Ishikawa (cell line): ENCODE measurements at regions not wholly inside any gene's neighbourhood (a gene's known extent, or its start where the extent isn't known, plus 50 kb on each side); places are given as distances from the start of the nearest gene placed in this dataset.

Source experiments
- CEBPB ChIP-seq: IDR thresholded peaks from 2 replicates; pipeline ENCODE4 v1.6.1; 2012
- CREB1 ChIP-seq: IDR thresholded peaks from 2 replicates; pipeline ENCODE4 v1.6.1; 2012; ENCODE audit warnings: low read depth
- EGR1 ChIP-seq: IDR thresholded peaks from 2 replicates; pipeline ENCODE4 v1.6.1; 2012
- EP300 ChIP-seq: IDR thresholded peaks from 2 replicates; pipeline ENCODE4 v1.6.1; 2012; ENCODE audit warnings: borderline replicate concordance
- FOXM1 ChIP-seq: IDR thresholded peaks from 2 replicates; pipeline ENCODE4 v1.6.1; 2012; ENCODE audit warnings: low read depth, borderline replicate concordance
- NFIC ChIP-seq: IDR thresholded peaks from 2 replicates; pipeline ENCODE4 v1.6.1; 2012
- RAD21 ChIP-seq: IDR thresholded peaks from 2 replicates; pipeline ENCODE4 v1.6.1; 2012; ENCODE audit warnings: low read depth
- TAF1 ChIP-seq: IDR thresholded peaks from 2 replicates; pipeline ENCODE4 v1.6.1; 2012; ENCODE audit warnings: low read depth, mild to moderate bottlenecking
- TCF12 ChIP-seq: IDR thresholded peaks from 2 replicates; pipeline ENCODE4 v1.6.1; 2012; ENCODE audit warnings: low read depth
- TEAD4 ChIP-seq: IDR thresholded peaks from 2 replicates; pipeline ENCODE4 v1.6.1; 2012
- YY1 ChIP-seq: IDR thresholded peaks from 2 replicates; pipeline ENCODE4 v1.6.1; 2012; ENCODE audit warnings: low read depth
- ZBTB7A ChIP-seq: IDR thresholded peaks from 2 replicates; pipeline ENCODE4 v1.6.1; 2012; ENCODE audit warnings: low read depth
- TF ChIP-seq, protein P1 (sequence below): IDR thresholded peaks from 2 replicates; pipeline ENCODE4 v1.6.1; 2012
- TF ChIP-seq, protein P2 (sequence below): IDR thresholded peaks from 2 replicates; pipeline ENCODE4 v1.6.1; 2012; ENCODE audit warnings: low read depth, mild to moderate bottlenecking
- TF ChIP-seq, protein P3 (sequence below): IDR thresholded peaks from 2 replicates; pipeline ENCODE4 v1.6.1; 2012

DNA sequence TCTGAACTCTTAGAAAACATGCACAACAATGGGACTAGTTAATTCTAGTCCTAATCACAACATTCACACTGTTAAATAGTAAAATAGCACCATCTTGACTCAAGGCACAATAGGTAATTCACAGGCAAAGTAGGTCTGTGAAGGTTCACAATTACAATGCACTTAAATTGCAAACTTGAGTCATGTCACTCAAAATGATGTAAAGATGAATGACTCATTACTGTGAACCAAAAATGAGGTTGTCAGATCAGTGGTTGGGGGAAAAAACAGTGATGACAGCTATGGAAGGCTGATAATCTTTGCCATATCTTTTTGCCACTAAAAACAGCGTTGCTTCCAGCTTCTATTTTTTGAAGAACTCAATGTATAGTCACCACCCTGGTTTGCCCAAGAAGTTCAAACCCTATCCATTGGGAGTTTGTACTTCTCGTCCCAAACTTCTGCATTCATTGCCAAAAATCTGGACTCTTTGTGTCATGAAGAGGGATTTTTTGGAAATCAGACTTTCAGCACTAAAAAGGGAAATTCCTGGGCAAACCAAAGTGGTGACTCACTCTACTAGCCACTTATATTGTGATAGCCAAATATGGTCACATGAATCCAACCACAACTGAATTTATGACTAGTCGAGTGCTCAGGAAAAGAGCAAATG lies 200.9 kb upstream of the TMTC4 start:
- TF ChIP-seq TAF1 (no peak), ZBTB7A (no peak), YY1 (no peak), RAD21 (no peak), EP300 (no peak), FOXM1 (no peak), CREB1 (no peak)
- TF ChIP-seq, protein P1, sequence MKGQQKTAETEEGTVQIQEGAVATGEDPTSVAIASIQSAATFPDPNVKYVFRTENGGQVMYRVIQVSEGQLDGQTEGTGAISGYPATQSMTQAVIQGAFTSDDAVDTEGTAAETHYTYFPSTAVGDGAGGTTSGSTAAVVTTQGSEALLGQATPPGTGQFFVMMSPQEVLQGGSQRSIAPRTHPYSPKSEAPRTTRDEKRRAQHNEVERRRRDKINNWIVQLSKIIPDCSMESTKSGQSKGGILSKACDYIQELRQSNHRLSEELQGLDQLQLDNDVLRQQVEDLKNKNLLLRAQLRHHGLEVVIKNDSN, result no peak

DNA sequence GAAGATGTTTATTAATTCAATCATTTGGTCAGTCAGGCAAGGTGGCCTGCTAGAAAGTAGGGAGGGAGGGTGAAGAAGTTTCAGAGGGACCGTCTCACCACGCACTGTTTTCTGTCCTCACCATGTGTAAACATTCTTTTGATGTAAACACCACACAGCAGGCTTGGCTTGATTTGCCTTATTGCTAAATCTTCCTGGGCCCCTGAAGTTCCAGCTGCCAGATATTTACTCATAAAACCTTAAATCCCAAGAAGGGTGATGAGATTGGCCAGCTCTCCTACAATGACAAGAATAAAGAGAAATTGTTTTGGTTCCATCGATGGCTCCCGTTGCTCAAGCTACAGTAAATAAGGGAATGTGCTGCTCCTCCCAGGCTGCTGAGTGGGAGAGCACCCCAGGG lies 198.2 kb upstream of the TMTC4 start:
- TF ChIP-seq FOXM1 (no peak), RAD21 (no peak), CREB1 (no peak), EGR1 (no peak), TCF12 (no peak), ZBTB7A (no peak), EP300 (no peak), TAF1 (no peak), CEBPB (no peak), NFIC (no peak), YY1 (no peak)
- TF ChIP-seq, protein P1, result no peak
- TF ChIP-seq, protein P2, sequence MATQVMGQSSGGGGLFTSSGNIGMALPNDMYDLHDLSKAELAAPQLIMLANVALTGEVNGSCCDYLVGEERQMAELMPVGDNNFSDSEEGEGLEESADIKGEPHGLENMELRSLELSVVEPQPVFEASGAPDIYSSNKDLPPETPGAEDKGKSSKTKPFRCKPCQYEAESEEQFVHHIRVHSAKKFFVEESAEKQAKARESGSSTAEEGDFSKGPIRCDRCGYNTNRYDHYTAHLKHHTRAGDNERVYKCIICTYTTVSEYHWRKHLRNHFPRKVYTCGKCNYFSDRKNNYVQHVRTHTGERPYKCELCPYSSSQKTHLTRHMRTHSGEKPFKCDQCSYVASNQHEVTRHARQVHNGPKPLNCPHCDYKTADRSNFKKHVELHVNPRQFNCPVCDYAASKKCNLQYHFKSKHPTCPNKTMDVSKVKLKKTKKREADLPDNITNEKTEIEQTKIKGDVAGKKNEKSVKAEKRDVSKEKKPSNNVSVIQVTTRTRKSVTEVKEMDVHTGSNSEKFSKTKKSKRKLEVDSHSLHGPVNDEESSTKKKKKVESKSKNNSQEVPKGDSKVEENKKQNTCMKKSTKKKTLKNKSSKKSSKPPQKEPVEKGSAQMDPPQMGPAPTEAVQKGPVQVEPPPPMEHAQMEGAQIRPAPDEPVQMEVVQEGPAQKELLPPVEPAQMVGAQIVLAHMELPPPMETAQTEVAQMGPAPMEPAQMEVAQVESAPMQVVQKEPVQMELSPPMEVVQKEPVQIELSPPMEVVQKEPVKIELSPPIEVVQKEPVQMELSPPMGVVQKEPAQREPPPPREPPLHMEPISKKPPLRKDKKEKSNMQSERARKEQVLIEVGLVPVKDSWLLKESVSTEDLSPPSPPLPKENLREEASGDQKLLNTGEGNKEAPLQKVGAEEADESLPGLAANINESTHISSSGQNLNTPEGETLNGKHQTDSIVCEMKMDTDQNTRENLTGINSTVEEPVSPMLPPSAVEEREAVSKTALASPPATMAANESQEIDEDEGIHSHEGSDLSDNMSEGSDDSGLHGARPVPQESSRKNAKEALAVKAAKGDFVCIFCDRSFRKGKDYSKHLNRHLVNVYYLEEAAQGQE, result no peak
- TF ChIP-seq, protein P3, sequence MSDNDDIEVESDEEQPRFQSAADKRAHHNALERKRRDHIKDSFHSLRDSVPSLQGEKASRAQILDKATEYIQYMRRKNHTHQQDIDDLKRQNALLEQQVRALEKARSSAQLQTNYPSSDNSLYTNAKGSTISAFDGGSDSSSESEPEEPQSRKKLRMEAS, result no peak

GRCh38 chr13:100870898-100871297 lies 196.3 kb upstream of the TMTC4 start:
- TF ChIP-seq, protein P1, result no peak
- no peak for TF ChIP-seq FOXM1

DNA sequence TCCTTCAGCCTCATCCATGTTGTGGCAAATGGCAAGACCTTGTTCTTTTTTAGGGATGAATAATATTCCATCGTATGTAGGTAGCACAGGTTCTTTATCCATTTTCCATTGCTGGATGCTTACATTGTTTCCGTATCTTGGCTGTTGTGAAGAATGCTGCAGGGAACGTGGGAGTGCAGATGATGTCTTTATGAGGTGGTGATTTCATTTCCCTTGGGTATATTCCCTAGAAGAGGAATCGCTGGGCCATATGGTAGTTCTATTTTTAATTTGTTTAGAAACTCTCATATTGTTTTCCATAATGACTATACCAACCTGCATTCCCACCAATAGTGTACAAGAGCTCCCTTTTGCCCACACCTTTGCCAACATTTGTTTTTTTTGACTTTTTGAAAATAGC lies 186.3 kb upstream of the TMTC4 start:
- TF ChIP-seq, protein P3, result no peak
- TF ChIP-seq TEAD4, result no peak
- TF ChIP-seq FOXM1, result no peak
- TF ChIP-seq YY1, result no peak
- no peak for TF ChIP-seq NFIC
- no peak for TF ChIP-seq ZBTB7A
- TF ChIP-seq EP300, result no peak
- no peak for TF ChIP-seq TCF12
- no peak for TF ChIP-seq RAD21
- no peak for TF ChIP-seq TAF1
- no peak for TF ChIP-seq CREB1
- TF ChIP-seq, protein P1, result no peak
- TF ChIP-seq, protein P2, result no peak
- TF ChIP-seq CEBPB, result no peak
- no peak for TF ChIP-seq EGR1

- no peak for TF ChIP-seq RAD21
- no peak for TF ChIP-seq TAF1
- TF ChIP-seq, protein P2, result no peak
- no peak for TF ChIP-seq FOXM1
- TF ChIP-seq EGR1, result no peak
- no peak for TF ChIP-seq NFIC
- TF ChIP-seq, protein P1, result no peak
- TF ChIP-seq, protein P3, result no peak
- no peak for TF ChIP-seq YY1
- no peak for TF ChIP-seq TEAD4
- no peak for TF ChIP-seq CEBPB
- TF ChIP-seq ZBTB7A, result no peak
- no peak for TF ChIP-seq TCF12
- TF ChIP-seq CREB1, result no peak
- TF ChIP-seq EP300, result no peak
These were observed 185.3 kb upstream of the TMTC4 start for GRCh38 chr13:100859861-100860260.
